ENCODE measurements at regions not wholly inside any gene's neighbourhood (a gene's known extent, or its start where the extent isn't known, plus 50 kb on each side); places are given as distances from the start of the nearest gene placed in this dataset.

- no peak for DNase-seq (ENCODE audit: extremely low read depth, low read depth)
- TF ChIP-seq CTCF (IDR thresholded peaks at IDR 0.05; ENCODE audit: low read depth, low read length) = no peak
Measured at GRCh38 chr7:85392789-85393188, 205.9 kb upstream of the SEMA3D start.

- no peak for TF ChIP-seq CTCF (IDR thresholded peaks at IDR 0.05; ENCODE audit: low read depth, low read length)
- DNase-seq (ENCODE audit: extremely low read depth, low read depth) = no peak
Measured at GRCh38 chr7:85392326-85392725, 205.5 kb upstream of the SEMA3D start.

- no peak for TF ChIP-seq CTCF (IDR thresholded peaks at IDR 0.05; ENCODE audit: low read depth, low read length)
- DNase-seq (ENCODE audit: extremely low read depth, low read depth) = no peak
Measured at GRCh38 chr7:85386460-85386859, 199.6 kb upstream of the SEMA3D start.

- DNase-seq (ENCODE audit: extremely low read depth, low read depth) = no peak
- no peak for TF ChIP-seq CTCF (IDR thresholded peaks at IDR 0.05; ENCODE audit: low read depth, low read length)
Measured at GRCh38 chr7:85384392-85384791, 197.5 kb upstream of the SEMA3D start.

GRCh38 chr7:85381212-85381611 lies 194.4 kb upstream of the SEMA3D start:
- TF ChIP-seq CTCF (IDR thresholded peaks at IDR 0.05; ENCODE audit: low read depth, low read length) = no peak
- DNase-seq (ENCODE audit: extremely low read depth, low read depth) = no peak

- no peak for TF ChIP-seq CTCF (IDR thresholded peaks at IDR 0.05; ENCODE audit: low read depth, low read length)
- no peak for DNase-seq (ENCODE audit: extremely low read depth, low read depth)
Measured at GRCh38 chr7:85376589-85376988, 189.7 kb upstream of the SEMA3D start.

GRCh38 chr7:85356916-85357315 lies 170.1 kb upstream of the SEMA3D start:
- TF ChIP-seq CTCF (IDR thresholded peaks at IDR 0.05; ENCODE audit: low read depth, low read length) = no peak
- no peak for DNase-seq (ENCODE audit: extremely low read depth, low read depth)

Measured in AG09319 (cell line).